ENCODE measurements at regions not wholly inside any gene's neighbourhood (a gene's known extent, or its start where the extent isn't known, plus 50 kb on each side); places are given as distances from the start of the nearest gene placed in this dataset.

GRCh38 chr3:43879166-43879565, 188.4 kb downstream of the ABHD5 start:
- H3K9me3 ChIP-seq: no peaks in the 10 kb centered on the region
- H3K4me3 ChIP-seq: no peak overlapping the region
- no peak for TF ChIP-seq CTCF (IDR thresholded peaks at IDR 0.05)
- H3K27ac ChIP-seq: no peak overlapping the region
- no peaks in the 10 kb centered on the region for H3K36me3 ChIP-seq
- no peak for DNase-seq
- ATAC-seq: peak; percentile 67
- intact Hi-C loops (cut with DNase I): no loop called here
- peaks cover 4% of the 10 kb centered on the region for H3K4me1 ChIP-seq
- H3K27me3 ChIP-seq: peaks cover 5% of the 10 kb centered on the region

- DNase-seq (no peak), ATAC-seq (no peak)
- no peaks in the 10 kb centered on the region for H3K27me3 ChIP-seq
- peaks cover 12% of the 10 kb centered on the region for H3K4me1 ChIP-seq
- no peak overlapping the region for H3K27ac ChIP-seq
- no peak overlapping the region for H3K4me3 ChIP-seq
- TF ChIP-seq CTCF (IDR thresholded peaks at IDR 0.05): no peak
- H3K36me3 ChIP-seq: no peaks in the 10 kb centered on the region
- intact Hi-C loops (cut with DNase I): no loop called here
- no peaks in the 10 kb centered on the region for H3K9me3 ChIP-seq
Measured at GRCh38 chr3:43882976-43883680, 192.4 kb downstream of the ABHD5 start.

- Histone ChIP-seq H3K4me3 (no peak overlapping the region), H3K9me3 (no peaks in the 10 kb centered on the region), H3K36me3 (no peaks in the 10 kb centered on the region), H3K27me3 (no peaks in the 10 kb centered on the region), H3K27ac (no peak overlapping the region), H3K4me1 (peaks cover 12% of the 10 kb centered on the region)
- no peak for TF ChIP-seq CTCF (IDR thresholded peaks at IDR 0.05)
- intact Hi-C loops (cut with DNase I): no loop called here
- no peak for DNase-seq
- ATAC-seq: peak; percentile 70
Measured at GRCh38 chr3:43883729-43884396, 193.1 kb downstream of the ABHD5 start.

- no peak for TF ChIP-seq CTCF (IDR thresholded peaks at IDR 0.05)
- no peaks in the 10 kb centered on the region for H3K36me3 ChIP-seq
- H3K27me3 ChIP-seq: no peaks in the 10 kb centered on the region
- H3K4me3 ChIP-seq: no peak overlapping the region
- DNase-seq (peak; percentile 34), ATAC-seq (no peak)
- intact Hi-C loops (cut with DNase I): no loop called here
- peaks cover 12% of the 10 kb centered on the region for H3K4me1 ChIP-seq
- H3K27ac ChIP-seq: no peak overlapping the region
- H3K9me3 ChIP-seq: no peaks in the 10 kb centered on the region
Measured at GRCh38 chr3:43884581-43884980, 193.8 kb downstream of the ABHD5 start.

- Histone ChIP-seq H3K36me3 (no peaks in the 10 kb centered on the region), H3K27ac (no peak overlapping the region), H3K4me1 (peaks cover 12% of the 10 kb centered on the region), H3K9me3 (no peaks in the 10 kb centered on the region), H3K27me3 (peaks cover 1% of the 10 kb centered on the region), H3K4me3 (no peak overlapping the region)
- ATAC-seq: no peak
- peak; percentile 19 for DNase-seq
- intact Hi-C loops (cut with DNase I): no loop called here
- TF ChIP-seq CTCF (IDR thresholded peaks at IDR 0.05): no peak
Measured at GRCh38 chr3:43885908-43886618, 195.3 kb downstream of the ABHD5 start.
